ENCODE measurements at regions not wholly inside any gene's neighbourhood (a gene's known extent, or its start where the extent isn't known, plus 50 kb on each side); places are given as distances from the start of the nearest gene placed in this dataset.

DNA sequence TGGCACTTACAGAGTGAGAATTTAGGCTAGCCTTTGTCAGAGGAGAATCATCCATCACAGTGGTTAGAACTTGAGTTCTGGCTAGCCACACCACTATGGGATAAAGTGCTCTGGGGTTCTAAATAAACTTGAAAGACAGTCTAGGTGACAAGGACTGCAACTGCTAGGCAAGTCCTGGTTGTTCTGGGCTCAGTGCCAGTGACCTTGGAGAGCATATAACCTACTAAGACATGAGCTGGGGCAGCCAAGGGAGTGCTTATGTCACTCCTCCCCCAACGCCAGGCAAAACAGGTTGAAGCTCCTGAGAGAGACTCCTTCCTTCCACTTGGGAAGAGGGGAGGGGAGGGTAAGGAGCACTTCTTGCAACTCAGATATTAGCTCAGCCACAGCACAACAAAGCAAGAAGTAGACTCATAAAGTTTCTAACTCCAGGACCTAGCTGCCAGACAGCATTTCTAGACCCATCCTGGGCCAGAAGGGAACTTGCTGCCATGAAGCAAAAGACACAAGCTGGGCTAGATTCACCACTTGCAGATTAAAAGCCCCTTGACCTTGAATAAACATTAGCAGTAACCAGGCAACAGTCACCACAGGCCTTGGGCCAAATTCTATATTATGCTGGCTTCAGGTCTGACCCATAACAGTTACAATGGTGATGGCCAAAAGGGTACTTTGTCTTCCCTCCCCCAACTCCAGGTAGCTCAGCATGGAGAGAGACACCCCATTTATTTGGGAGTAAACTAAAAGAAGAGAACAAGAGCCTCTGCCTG is 963.7 kb downstream of the PLOD2 start:
- no peak for TF ChIP-seq CTCF (IDR thresholded peaks at IDR 0.05; ENCODE audit: insufficient read depth, low read depth, low read length)
- no peak for TF ChIP-seq EZH2 (IDR thresholded peaks at IDR 0.05; ENCODE audit: insufficient read depth, low read length)

Data from astrocyte (in vitro differentiated cells and primary cell).